ENCODE measurements at regions not wholly inside any gene's neighbourhood (a gene's known extent, or its start where the extent isn't known, plus 50 kb on each side); places are given as distances from the start of the nearest gene placed in this dataset.

GRCh38 chr5:57700484-57700883 is 217.9 kb upstream of the ACTBL2 start:
- WGBS, 5 donors, result 88 to 94% (median 93%) methylated on average over 2 of the region's 2 CpGs
- intact Hi-C loops (cut with DNase I; ENCODE audit: low total_unique reads), result no loop called here
- Histone ChIP-seq H3K27ac (no peak overlapping the region), H3K4me1 (no peaks in the 10 kb centered on the region), H3K27me3 (replicated peaks in 1 of 7) (no peaks in the 10 kb centered on the region), H3K36me3 (no peaks in the 10 kb centered on the region), H3K9me3 (no peaks in the 10 kb centered on the region), H3K4me3 (no peak overlapping the region)
- TF ChIP-seq POLR2A (IDR thresholded peaks at IDR 0.05) (no peak), CTCF (IDR thresholded peaks at IDR 0.05 in 8 of 11, conservative IDR thresholded peaks at IDR 0.05 in 3 of 11) (no peak), POLR2AphosphoS5 (IDR thresholded peaks at IDR 0.05) (no peak)
- DNase-seq, result no peak

GRCh38 chr5:57700072-57700471 is 217.5 kb upstream of the ACTBL2 start:
- H3K4me1 ChIP-seq, result no peaks in the 10 kb centered on the region
- no peak overlapping the region for H3K4me3 ChIP-seq
- TF ChIP-seq POLR2AphosphoS5 (IDR thresholded peaks at IDR 0.05) (no peak), CTCF (IDR thresholded peaks at IDR 0.05 in 8 of 11, conservative IDR thresholded peaks at IDR 0.05 in 3 of 11) (no peak), POLR2A (IDR thresholded peaks at IDR 0.05) (no peak)
- no peaks in the 10 kb centered on the region for H3K9me3 ChIP-seq
- WGBS, 5 donors, result 91 to 98% (median 94%) methylated on average over 3 of the region's 3 CpGs
- intact Hi-C loops (cut with DNase I; ENCODE audit: low total_unique reads), result no loop called here
- no peak for DNase-seq
- H3K27me3 ChIP-seq (replicated peaks in 1 of 7), result no peaks in the 10 kb centered on the region
- H3K27ac ChIP-seq, result no peak overlapping the region
- no peaks in the 10 kb centered on the region for H3K36me3 ChIP-seq

GRCh38 chr5:57698802-57699201 is 216.2 kb upstream of the ACTBL2 start:
- TF ChIP-seq CTCF (IDR thresholded peaks at IDR 0.05 in 8 of 11, conservative IDR thresholded peaks at IDR 0.05 in 3 of 11), result no peak
- Histone ChIP-seq H3K4me1 (no peaks in the 10 kb centered on the region), H3K27ac (no peak overlapping the region), H3K27me3 (replicated peaks in 1 of 7) (no peaks in the 10 kb centered on the region), H3K4me3 (no peak overlapping the region), H3K9me3 (no peaks in the 10 kb centered on the region), H3K36me3 (no peaks in the 10 kb centered on the region)
- DNase-seq, result no peak
- intact Hi-C loops (cut with DNase I; ENCODE audit: low total_unique reads), result no loop called here

- Histone ChIP-seq H3K4me3 (no peak overlapping the region), H3K27ac (no peak overlapping the region), H3K4me1 (no peaks in the 10 kb centered on the region), H3K9me3 (no peaks in the 10 kb centered on the region), H3K36me3 (no peaks in the 10 kb centered on the region), H3K27me3 (replicated peaks in 1 of 7) (no peaks in the 10 kb centered on the region)
- WGBS, 5 donors, result 72 to 84% (median 80%) methylated on average over 2 of the region's 2 CpGs
- intact Hi-C loops (cut with DNase I; ENCODE audit: low total_unique reads), result no loop called here
- TF ChIP-seq POLR2AphosphoS5 (IDR thresholded peaks at IDR 0.05), result no peak
- no peak for TF ChIP-seq CTCF (IDR thresholded peaks at IDR 0.05 in 8 of 11, conservative IDR thresholded peaks at IDR 0.05 in 3 of 11)
- TF ChIP-seq POLR2A (IDR thresholded peaks at IDR 0.05), result no peak
- DNase-seq, result no peak
Measured at GRCh38 chr5:57698086-57698485, 215.5 kb upstream of the ACTBL2 start.

All from spleen (tissue), 11 donors.